ENCODE measurements at regions not wholly inside any gene's neighbourhood (a gene's known extent, or its start where the extent isn't known, plus 50 kb on each side); places are given as distances from the start of the nearest gene placed in this dataset.

DNA sequence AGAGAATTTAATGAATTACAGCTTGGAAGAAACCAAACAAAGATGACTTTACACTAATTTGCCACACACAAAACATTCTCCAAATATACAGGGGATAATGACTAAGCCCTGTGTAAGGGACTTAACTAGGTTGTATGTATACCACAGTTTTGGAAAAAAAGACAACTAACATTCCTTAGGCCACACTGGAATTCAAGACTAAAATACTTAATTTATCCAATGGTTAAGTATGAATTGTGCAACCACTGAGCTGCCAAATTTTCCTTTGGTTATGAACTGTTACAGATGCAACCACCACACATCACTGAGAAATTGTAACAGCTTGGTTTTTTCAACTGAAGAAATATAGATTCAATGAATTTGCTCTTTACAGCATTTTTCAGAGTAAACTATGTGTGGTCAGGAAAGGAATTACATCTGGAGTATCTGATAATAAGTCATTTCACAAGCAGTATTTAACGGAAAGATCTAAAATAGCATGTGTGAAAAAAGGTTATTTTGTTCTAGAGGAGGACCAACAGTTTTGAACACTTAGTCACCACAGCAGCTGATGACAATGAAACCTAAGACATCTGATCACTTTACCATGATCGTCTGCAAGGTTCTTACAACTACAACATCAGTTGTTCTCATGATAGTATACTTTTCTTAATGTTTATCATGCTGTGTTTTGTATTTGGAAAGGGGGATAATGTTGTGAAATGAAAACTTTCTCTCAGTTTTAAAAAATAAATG lies 318.8 kb downstream of the BCKDHB start:
- Histone ChIP-seq H4K20me1 (replicated peaks in 1 of 2; ENCODE audit: control insufficient read depth in 1 of 2, insufficient read depth in 2 of 2, low read length in 2 of 2) (no peaks in the 10 kb centered on the region), H3K27ac (ENCODE audit: low read depth, low read length) (no peak overlapping the region), H4K8ac (ENCODE audit: extremely low read depth, insufficient read depth, low read length) (no peak overlapping the region), H4K5ac (ENCODE audit: insufficient read length, low read depth, low read length) (no peak overlapping the region), H2AK5ac (ENCODE audit: low read depth, low read length) (no peak overlapping the region), H3K4me1 (replicated peaks in 1 of 4; ENCODE audit: control insufficient read depth in 3 of 4, insufficient read depth in 4 of 4, low read length in 3 of 4) (no peaks in the 10 kb centered on the region), H2BK12ac (ENCODE audit: low read depth, low read length) (no peak overlapping the region), H3K79me1 (ENCODE audit: low read depth, low read length) (no peaks in the 10 kb centered on the region), H3K4me2 (ENCODE audit: insufficient read depth in 1 of 2, low read depth in 2 of 2, low read length in 2 of 2) (no peak overlapping the region), H3K27me3 (replicated peaks in 1 of 4; ENCODE audit: control insufficient read depth in 3 of 4, extremely low read depth in 1 of 4, insufficient read depth in 3 of 4, low read length in 3 of 4) (no peaks in the 10 kb centered on the region), H3K79me2 (ENCODE audit: control insufficient read depth in 1 of 2, insufficient read depth in 2 of 2, low read length in 2 of 2) (no peaks in the 10 kb centered on the region), H2BK20ac (ENCODE audit: low read length) (no peak overlapping the region), H3K23ac (ENCODE audit: insufficient read length) (no peak overlapping the region), H2AFZ (ENCODE audit: low read length) (no peak overlapping the region), H2BK15ac (ENCODE audit: low read length) (no peak overlapping the region), H2BK5ac (ENCODE audit: low read depth, low read length) (no peak overlapping the region), H3K56ac (replicated peaks; ENCODE audit: insufficient read length, low read depth, low read length) (no peak overlapping the region), H3K23me2 (ENCODE audit: low read depth, low read length) (no peaks in the 10 kb centered on the region), H3K4ac (replicated peaks; ENCODE audit: insufficient read length, low read depth, low read length) (no peak overlapping the region), H4K91ac (replicated peaks; ENCODE audit: insufficient read length, low read length) (no peak overlapping the region), H3K4me3 (ENCODE audit: extremely low read depth in 1 of 4, insufficient read depth in 2 of 4, low read depth in 3 of 4, low read length in 4 of 4) (no peak overlapping the region), H3K36me3 (ENCODE audit: control insufficient read depth in 2 of 4, insufficient read depth in 4 of 4, low read length in 3 of 4) (peaks cover 0 to 3% (median 0%) of the 10 kb centered on the region in 4 experiments; a peak in 1 of 8 replicates), H3K9ac (replicated peaks in 1 of 4; ENCODE audit: extremely low read depth in 1 of 4, low read depth in 3 of 4, low read length in 3 of 4) (no peak overlapping the region), H3K9me3 (ENCODE audit: insufficient read depth in 2 of 2, low read depth in 1 of 2, low read length in 1 of 2) (peaks cover 12 to 16% of the 10 kb centered on the region in 2 experiments), H3K14ac (ENCODE audit: insufficient read length) (no peak overlapping the region), H2BK120ac (replicated peaks; ENCODE audit: low read depth, low read length) (no peak overlapping the region), H3K18ac (ENCODE audit: extremely low read depth, low read length) (no peak overlapping the region)
- ChIA-PET CTCF (ENCODE audit: partially characterized antibody) (interaction anchor here (0.7 to 1.1 kb wide), 2 partner anchors 14 to 94 kb away, joined by 3 to 4 read pairs; no protein-coding TSS in a partner anchor), POLR2A (ENCODE audit: partially characterized antibody) (no interaction called here)
- FAIRE-seq (no peak), DNase-seq (ENCODE audit: low read depth in 1 of 2, low spot score in 2 of 2) (no peak)
- WGBS, 2 experiments (ENCODE audit: extremely low coverage in 1 of 2, insufficient coverage in 1 of 2, insufficient read length in 1 of 2, insufficient replicate concordance in 2 of 2, low coverage in 1 of 2, low lambda C conversion rate in 2 of 2, missing lambda C conversion rate in 1 of 2): 80% methylated on average over 2 of the region's 2 CpGs; no CpG with 5 or more reads in 1 of the 2 experiments
- no peak for TF ChIP-seq ASH2L (IDR thresholded peaks at IDR 0.05; ENCODE audit: low read length)

All from H1 (cell line).